K562 (cell line): ENCODE measurements at regions not wholly inside any gene's neighbourhood (a gene's known extent, or its start where the extent isn't known, plus 50 kb on each side); places are given as distances from the start of the nearest gene placed in this dataset.
"Not testable (repeated sequence)": the region's sequence is repeated elsewhere in the genome, so short reads cannot be mapped to it uniquely, and the experiment has no call there.

Source experiments
- CTCF ChIP-seq, 3 experiments: IDR thresholded peaks in 2 of 3; conservative IDR thresholded peaks in 1 of 3; 2 replicates each; pipeline ENCODE4 v1.5.1; 2011 to 2012; ENCODE audit warnings: low read length in 3 of 3, mild to moderate bottlenecking in 3 of 3, control low read depth in 2 of 3, improper control_type of control experiment in 1 of 3, inconsistent platforms in 1 of 3, low read depth in 1 of 3, mixed read lengths in 1 of 3, moderate library complexity in 1 of 3; ENCODE audit not compliant: insufficient read depth in 2 of 3
- TAL1 ChIP-seq: fragments of 450-650 bp; IDR thresholded peaks from 2 replicates; pipeline ENCODE4 v1.6.1; 2016; ENCODE audit warnings: mild to moderate bottlenecking

- TF ChIP-seq CTCF (IDR thresholded peaks at IDR 0.05 in 2 of 3, conservative IDR thresholded peaks at IDR 0.05 in 1 of 3; ENCODE audit: insufficient read depth in 2 of 3, low read depth in 1 of 3, low read length in 3 of 3); TAL1: not testable (repeated sequence)
Observed at GRCh38 chr17:15872677-15873076, 72.3 kb upstream of the ADORA2B start.
